ENCODE measurements at regions not wholly inside any gene's neighbourhood (a gene's known extent, or its start where the extent isn't known, plus 50 kb on each side); places are given as distances from the start of the nearest gene placed in this dataset.

GRCh38 chr7:41220266-41220665 is 482.6 kb downstream of the INHBA start:
- TF ChIP-seq CTCF (IDR thresholded peaks at IDR 0.05): no peak
- no peak for TF ChIP-seq POLR2AphosphoS5 (IDR thresholded peaks at IDR 0.05)
